IPS DF 4.7 (cell line): ENCODE measurements at regions not wholly inside any gene's neighbourhood (a gene's known extent, or its start where the extent isn't known, plus 50 kb on each side); places are given as distances from the start of the nearest gene placed in this dataset.

ENCODE experiments used
- DNase-seq: peaks from one replicate; pipeline ENCODE4 v3.0.0-alpha.2; 2013; ENCODE audit warnings: low spot score; ENCODE audit errors: extremely low read depth

GRCh38 chr10:56881218-56881617 lies 520.2 kb upstream of the ZWINT start:
- no peak for DNase-seq

DNA sequence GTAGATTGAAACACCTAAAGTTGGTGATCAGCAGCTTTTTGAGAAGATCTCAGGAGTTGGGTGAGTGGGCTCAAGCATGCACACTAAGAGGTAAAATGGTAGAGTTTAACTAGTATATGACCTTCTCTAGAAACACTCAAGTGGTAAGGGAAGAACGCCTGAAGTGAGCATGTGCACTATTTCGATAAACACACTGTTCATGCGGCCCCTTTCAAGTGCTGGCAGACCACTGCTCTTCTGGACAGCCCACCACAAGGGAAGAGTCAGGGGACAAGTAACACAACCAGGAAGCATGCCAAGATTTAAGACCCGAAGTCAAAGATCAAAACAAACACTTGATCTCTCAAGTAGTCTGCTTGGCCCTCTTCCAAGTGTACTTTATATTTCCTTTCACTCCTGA lies 519.5 kb upstream of the ZWINT start:
- no peak for DNase-seq

GRCh38 chr10:56874950-56875349 lies 513.9 kb upstream of the ZWINT start:
- DNase-seq = no peak

GRCh38 chr10:56871160-56871668 lies 510.2 kb upstream of the ZWINT start:
- no peak for DNase-seq

DNA sequence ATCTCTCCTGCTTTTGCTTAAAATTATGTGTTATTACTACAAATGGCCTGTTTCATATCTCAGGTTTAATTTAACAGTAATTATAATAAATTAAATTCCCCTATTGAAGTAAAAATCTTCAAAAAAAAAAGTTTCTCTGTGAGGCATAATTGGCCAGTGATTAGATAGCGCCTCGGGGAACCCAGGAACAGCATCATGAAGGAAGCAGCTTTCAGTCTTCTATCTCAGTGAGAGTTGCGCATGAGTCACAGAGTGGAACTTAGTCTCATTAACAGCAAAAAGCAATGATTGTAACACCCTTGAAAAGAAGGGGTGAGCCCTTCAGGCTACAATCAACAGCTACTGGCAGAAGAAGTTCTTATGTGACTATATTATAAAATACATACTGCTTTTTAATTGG lies 506.2 kb upstream of the ZWINT start:
- no peak for DNase-seq

GRCh38 chr10:56856569-56856968 lies 495.5 kb upstream of the ZWINT start:
- DNase-seq = no peak

DNA sequence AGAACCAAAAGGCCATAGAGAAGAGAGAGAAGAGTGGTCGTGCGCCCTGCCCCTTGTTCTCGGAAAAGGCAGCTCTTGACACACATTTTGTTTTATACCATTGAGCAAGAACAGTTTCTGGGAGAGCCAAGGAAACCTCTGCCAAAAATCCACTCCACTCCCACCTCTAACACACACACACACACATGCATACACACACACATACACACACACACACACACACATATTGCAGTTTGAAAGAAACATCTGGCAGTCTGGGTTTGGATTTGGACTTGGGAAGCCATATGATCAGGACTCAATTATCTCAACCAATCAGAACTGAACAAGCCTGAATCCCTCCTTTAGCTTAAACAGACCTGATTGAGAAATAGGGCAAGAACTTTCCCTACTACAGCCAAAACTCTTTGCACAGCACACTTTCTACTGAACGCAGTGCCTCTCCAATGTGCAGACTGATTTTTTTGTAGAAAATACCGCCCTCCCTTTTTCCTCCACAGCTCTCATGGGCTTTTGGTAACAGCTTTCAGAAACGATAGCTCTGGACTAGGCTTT lies 484.0 kb upstream of the ZWINT start:
- DNase-seq = no peak

DNA sequence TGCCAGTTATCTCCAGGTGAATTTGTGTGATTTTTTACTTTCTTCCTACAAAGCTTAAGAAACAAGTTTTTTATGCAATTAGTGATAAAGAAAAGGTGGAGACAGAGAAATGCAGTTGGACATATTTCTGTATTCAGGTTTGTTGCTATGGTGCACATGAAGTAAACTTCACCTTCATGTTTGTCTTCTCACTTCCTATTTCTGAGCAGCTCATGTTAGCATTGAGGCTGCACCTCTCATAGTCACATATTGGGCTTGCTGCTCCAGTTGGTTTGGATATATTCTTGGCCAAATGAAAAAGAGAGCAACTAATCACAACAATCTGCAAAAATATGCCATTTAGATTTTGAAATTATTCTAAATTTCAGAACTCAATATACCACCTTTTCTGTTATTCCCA lies 475.6 kb upstream of the ZWINT start:
- DNase-seq = no peak

GRCh38 chr10:56831681-56832080 lies 470.6 kb upstream of the ZWINT start:
- DNase-seq = no peak

- no peak for DNase-seq
Observed at GRCh38 chr10:56823849-56824248, 462.8 kb upstream of the ZWINT start.

GRCh38 chr10:56805022-56805421 lies 444.0 kb upstream of the ZWINT start:
- no peak for DNase-seq

DNA sequence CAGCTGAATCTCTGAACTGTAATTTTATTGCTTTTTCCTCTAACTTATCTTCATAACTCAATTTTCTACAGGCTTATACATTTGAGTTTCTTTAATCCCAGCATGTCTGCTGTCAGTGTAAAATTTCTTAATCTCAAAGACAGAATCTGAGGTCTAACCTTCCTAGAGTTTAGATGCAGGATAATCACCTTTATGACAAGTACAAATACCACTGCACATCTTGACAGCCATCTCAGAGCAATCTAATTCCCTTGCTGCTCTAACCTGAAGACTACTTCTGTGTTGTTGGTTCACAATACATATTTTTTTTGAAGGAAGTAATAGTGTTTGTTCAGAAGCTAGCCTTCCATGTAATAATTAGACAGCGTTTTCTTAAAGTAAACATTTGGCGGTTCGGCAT lies 424.2 kb upstream of the ZWINT start:
- no peak for DNase-seq

DNA sequence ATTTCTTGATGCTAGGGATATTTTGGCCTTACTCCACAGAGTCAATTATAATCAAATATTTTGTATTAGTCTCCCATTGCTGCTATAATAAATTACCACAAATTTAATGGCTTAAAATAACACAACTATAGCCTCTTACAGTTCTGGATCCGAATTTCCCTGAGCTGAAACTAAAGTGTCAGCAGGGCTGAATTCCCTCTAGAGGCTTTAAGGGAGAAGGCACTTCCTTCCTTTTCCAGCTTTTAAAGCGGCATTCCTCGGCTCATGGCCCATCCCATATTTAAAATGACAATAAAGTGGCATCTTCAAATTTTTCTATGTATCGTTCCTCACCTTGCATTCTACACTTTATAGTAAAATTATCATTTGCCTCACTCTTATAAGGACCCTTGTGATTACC lies 421.4 kb upstream of the ZWINT start:
- no peak for DNase-seq

DNA sequence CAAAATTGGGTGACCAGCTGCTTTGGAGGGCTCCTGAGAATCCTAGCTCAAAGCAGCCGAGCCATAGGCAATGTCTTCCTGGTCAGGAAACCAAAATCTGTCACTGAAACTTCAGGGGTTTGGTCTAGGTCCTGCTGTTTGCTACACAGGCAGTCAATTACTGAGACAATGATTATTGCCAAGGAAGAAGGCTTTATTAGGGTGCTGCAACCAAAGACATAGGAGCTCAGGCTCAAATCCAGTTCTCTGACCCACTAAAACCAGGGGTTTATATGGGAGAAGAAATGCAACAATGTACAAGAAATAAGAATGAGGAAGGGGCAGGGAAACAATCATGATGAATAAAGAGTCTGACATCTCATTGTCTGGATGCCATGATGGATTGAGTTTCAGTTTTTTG lies 410.3 kb upstream of the ZWINT start:
- DNase-seq = no peak

- no peak for DNase-seq
Observed at GRCh38 chr10:56763090-56763489, 402.0 kb upstream of the ZWINT start.

- no peak for DNase-seq
Observed at GRCh38 chr10:56745490-56745889, 384.4 kb upstream of the ZWINT start.

DNA sequence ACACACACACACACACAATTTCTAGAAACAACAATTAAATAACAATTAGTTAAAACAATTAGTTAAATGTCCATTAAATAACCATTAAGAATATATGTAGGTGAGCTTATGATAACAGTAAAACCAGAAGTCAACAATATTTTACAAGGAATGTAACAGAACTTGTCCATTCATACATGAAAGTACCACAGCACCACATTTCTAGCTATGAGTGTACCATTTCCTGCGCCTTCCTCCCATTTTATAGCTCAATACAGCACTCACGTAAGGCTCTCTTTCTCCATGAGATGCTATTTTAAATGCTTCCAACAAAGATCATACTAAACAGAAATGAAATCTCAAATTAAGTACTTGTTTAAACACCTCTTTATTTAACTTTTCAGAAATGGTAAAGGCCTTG lies 367.3 kb upstream of the ZWINT start:
- no peak for DNase-seq

DNA sequence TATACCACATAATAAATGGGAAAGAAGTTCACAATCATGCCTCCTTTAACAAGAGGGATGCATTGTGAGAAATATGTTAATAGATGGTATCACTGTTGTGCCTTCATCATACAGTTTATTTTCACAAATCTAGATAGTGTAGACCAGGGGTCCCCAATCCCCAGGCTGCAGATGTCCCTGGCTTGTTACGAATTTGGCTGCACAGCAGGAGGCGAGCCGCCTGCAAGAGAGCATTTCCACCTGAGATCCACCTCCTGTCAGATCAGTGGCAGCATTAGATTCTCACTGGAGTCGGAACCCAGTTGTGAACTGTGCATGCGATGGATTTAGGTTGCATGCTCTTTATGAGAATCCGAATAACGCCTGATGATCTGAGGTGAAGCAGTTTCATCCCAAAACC lies 361.9 kb upstream of the ZWINT start:
- DNase-seq = no peak

DNA sequence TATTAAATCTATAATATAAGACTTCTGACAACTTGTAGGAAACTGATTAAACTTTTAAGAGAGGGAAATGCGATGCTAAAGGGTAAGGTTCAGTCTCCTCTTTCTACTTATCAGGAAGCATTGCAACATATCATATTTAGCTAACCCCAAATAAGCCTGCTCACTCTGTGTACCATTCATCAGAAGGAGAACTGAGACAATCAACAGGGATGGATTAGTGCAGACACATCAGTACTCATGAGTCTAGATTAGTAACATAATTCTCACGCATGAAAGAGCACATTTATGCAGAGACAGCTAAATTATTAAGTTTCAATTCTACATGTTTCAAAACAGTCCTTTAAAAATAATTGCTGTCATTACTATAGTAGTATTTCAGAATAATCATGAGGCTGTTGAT lies 354.2 kb upstream of the ZWINT start:
- DNase-seq = no peak

- DNase-seq = no peak
Observed at GRCh38 chr10:56698506-56698905, 337.4 kb upstream of the ZWINT start.

DNA sequence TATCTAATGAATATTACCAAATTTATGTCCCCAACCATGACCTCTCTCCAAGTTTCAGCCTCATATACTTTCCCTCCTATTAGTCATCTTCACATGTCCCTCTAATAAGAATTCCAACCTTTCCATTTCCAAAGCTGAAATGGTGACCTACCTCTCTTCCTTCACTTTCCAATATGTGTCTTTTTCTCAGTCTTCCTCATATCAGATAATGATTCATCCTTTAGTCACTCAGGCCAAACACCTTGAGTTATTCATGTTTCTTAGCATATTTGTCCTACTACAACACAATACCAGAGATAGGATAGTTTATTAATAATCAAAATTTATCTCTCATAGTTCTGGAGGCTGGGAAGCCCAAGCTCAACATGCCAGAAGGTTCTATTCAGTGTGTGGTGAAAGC lies 318.5 kb upstream of the ZWINT start:
- DNase-seq = no peak

DNA sequence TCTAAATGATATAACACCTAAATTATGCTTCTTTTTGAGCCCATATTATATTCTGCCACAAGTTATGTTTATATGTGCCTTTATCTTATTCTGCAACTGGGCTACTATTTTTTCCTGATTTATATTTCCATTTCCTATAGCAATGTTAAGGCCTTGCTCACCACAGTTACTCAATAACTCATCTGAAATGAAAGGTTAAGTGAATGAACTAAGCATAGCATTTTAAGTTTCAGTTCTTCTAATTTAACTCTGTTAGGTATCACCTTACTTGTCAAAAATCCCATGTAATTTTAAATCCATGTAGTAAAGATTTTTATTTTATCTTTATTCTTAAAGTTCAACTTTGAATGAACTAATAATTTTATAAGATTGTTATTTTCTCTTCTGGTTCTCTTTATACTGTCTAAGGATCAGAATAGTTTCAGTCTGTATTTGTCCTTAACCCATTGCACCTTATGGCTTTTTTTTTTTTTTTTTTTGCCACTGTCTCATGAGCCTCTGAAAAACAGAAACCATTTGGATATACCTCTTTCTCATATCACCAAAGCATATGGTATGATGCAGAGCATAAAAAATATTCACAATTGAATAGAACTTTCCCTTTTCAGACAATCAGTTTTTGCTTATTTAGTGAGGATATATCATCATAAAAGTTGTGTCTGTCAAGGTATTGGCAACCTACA lies 301.8 kb upstream of the ZWINT start:
- DNase-seq = no peak

DNA sequence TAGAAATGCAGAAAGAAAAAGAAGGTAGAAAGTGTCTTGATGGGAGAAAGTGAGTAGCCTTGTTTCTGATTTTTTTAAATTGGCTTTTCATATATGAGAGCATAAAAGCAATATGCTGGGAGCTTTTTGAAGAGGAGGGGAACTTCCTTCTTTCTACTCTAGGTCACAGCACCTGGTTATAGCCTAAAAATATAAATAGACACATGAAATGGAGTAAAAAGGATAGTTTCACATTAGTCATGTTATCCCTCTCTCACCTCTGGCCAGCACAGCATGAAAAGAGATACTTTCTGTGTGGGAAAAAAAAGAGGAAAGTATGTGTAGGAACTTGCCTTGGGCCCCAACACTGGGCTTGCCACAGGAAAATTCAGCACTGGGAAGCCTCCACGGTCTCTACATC lies 292.2 kb upstream of the ZWINT start:
- DNase-seq = no peak
